GM18873 (cell line): ENCODE measurements at regions not wholly inside any gene's neighbourhood (a gene's known extent, or its start where the extent isn't known, plus 50 kb on each side); places are given as distances from the start of the nearest gene placed in this dataset.

ENCODE experiments used
- ATAC-seq: cut with Tn5 transposase; IDR thresholded peaks from one replicate; pipeline ENCODE4 v1.9.1; 2021; ENCODE audit warnings: mild to moderate bottlenecking, moderate library complexity, moderate number of reproducible peaks; ENCODE audit not compliant: unreplicated experiment, low FRiP score

- ATAC-seq, result no peak
Measured at GRCh38 chr14:85301506-85301905, 228.4 kb upstream of the FLRT2 start.

- ATAC-seq, result no peak
Measured at GRCh38 chr14:85306024-85306423, 223.9 kb upstream of the FLRT2 start.

DNA sequence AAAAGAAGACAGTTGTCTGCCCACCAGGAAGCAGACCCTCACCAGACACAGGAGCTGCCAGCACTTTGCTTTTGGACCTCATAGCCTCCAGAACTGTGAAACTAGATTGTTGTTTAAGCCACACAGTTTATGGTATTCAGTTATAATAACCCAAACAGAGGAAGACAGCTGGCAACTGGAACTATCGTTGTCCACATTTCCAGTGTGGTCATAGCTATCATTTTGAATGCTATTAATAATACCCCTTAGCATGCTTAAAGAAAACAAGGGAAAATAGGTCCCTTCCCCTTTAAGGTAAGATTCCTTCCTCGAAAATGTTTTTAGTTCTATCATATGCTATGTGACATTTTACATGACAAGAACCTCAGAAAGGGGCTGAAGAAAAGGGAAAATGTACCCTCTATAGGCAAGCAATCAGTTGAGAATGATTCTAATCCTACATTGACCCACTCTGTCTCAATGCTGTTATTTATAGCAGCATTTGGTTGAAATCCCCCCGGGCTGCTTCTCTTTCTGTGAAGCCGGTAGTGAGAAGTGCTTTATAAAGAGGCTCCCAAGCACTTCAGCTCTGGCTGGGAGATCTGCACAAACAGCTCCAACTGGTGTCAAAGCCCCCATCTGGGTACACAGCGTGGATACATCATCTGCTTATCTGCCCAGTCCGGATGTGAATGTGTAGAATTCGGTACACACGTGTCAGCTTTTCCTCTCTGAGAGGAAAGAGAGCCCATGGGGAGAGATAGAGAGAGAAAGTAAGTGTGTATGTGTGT, 221.2 kb upstream of the FLRT2 start:
- no peak for ATAC-seq

GRCh38 chr14:85310491-85311272, 219.3 kb upstream of the FLRT2 start:
- no peak for ATAC-seq

GRCh38 chr14:85313560-85314207, 216.3 kb upstream of the FLRT2 start:
- ATAC-seq, result no peak

DNA sequence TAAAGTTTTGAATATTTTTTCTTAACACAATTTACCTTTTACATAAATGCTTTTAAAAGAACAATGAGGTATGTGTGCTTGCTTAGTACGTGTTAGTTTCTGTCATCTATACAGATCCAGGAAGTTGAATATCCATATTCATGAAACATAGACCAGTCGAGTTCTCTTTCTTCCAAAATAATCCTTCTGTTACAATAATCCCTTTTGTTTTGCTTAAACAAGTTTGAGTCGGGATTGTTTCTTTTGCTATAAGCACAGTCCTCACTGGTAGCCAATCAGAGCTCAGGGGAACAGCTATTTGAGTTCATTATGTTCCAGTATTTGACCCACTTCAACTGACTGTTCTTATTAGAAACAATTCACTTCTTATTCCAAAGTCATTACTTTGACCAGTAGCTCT, 214.7 kb upstream of the FLRT2 start:
- ATAC-seq, result no peak

DNA sequence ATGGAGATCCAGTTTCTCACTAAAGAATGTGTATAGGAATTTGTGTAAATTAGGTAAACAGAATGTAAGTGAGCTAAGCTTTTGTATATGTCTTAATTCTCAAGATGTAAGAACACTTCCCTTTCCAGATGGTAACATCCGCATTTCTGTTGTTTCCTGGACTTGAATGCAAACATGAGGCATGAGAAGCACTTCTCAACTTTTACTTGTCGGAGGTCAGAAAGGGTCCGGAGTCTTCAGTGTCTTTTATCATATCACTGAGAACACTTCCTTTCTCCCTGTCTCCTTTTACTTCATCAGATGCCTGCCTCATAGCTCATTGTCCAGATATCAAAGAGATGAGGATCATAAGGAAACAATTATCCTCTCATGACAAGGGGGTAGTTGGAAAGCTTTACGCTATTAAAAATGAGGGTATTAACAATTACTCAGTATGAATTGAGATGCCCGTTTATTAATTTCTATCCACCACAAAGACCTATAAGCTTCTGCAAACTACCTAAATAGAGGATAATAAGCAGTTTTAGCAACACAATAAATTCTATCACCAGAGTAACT, 214.1 kb upstream of the FLRT2 start:
- no peak for ATAC-seq

DNA sequence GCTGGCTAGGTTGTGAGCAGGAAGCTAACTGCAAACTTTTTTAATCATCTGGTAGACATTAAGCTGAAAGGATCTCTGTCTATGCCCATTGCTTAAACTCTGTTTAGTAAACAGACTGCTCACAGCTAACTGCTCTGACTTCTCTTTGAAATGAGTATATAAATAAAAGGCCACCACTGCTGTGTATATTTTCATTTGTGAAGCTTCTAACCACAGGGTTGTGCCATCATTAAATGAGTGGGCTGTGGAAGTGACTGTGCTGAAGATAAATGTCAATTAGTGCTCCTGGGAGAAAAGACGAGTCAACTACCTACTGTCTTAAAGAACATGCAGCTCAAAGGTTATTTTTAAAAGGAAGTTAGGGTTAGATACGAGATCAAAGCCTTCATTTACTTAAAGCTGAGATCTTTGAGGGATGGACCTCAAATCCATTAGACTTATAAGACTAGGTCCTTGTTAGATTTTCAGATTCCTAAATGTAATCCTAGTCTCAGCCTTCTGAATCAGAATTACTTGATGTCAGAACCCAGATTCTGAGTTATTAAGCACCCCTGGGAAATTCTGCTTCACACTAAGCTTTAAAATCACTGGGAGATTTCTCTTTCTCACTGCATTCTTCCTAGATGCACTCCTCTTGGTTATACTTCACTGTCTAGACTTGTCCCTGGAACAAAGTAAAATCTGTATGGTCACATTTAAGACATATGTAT, 213.1 kb upstream of the FLRT2 start:
- ATAC-seq, result no peak

- no peak for ATAC-seq
Measured at GRCh38 chr14:85317491-85318021, 212.4 kb upstream of the FLRT2 start.

DNA sequence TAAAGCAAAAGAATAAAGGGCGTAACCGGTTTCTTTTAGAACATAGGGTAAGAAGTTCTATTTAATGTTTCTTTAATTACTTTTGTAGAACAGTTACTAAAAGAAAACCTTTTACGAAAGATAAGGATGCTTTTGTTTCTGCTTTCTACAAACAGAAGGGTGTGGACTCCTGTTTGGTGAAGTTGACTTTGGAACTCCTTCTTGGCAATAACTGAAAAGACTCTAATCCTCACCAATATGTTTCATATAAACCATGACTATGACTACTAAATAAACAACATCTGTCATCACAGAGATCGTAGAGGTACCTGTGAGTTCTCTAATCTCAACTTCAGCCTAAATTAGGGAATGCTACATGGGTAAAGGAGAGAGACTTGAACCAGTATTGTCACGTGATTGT, 210.8 kb upstream of the FLRT2 start:
- ATAC-seq, result no peak

GRCh38 chr14:85319998-85320630, 209.8 kb upstream of the FLRT2 start:
- no peak for ATAC-seq

DNA sequence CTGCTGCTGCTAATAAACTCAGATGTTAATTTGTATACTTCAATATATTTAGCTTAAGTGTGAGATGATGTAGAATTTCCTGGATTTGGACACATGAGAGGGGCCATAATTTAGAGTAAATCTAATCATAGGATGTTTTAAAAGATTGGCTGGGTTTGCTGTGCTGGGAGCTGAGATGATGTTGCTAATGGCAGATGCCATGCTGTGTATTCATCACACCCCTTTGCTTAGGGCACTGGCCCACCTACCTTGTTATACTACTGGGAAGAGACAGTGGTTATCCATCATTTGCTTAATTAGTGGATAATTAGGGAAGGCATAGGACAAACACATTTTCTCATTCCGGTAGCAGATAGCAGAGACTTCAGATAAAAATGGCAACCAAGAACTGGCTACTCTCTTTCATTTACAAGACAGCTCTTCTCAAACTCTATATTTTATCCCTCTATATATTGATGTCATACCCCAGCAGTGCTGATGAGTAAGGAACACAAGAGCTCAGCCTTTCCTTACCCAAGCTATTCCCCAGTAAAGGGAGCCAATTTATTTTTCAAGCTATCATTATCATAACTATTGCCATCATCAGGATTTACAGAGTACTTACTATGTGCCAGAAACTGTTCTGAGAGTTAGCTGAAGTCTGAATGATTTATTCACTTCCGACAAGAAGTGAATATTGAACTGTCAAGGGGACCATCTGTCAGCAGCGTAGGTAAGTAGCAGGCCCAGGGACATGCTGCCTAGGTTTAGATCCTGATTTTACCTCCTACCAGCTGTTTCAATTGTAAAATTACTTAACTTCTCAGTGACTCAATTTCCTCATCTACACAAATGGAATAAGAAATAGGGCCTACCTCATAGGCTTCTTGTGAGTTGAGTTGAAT, 204.6 kb upstream of the FLRT2 start:
- ATAC-seq, result no peak

DNA sequence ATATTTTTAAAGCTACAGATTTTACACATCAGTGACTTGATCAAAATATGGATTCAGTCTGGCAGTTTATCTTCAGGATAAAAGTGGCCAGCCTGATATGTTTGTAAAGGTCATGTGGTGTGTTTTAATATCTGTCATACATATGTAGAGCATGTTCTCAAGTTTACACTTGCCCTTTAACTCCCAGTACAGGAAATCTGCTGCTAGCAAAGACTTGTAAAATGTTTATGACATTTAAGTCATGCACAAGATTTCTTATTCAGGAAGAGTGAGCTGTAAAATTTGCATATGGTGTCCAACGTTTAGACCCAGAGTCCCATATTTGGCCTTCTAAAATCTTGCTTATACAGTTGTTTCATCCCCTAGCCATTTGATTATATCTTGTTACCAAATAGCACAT, 197.5 kb upstream of the FLRT2 start:
- no peak for ATAC-seq

DNA sequence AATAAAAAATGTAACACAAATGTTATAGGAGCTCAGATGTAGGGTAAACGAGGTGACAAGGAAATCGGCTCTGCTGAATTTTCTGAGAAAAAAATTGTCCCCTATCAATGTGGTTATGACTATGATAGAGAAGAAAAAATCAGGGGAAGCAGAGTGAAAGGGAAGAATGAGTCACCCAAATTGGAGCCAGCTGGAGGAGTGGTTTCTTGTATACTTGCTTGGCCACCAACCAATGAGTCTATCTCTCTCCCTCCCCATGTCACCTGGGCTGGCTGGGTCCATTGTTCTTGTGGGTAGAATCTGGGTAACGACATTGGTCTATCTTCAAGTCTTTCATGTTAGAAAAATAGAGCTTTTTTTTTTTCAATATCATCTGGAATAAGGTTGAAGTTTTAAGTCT, 196.6 kb upstream of the FLRT2 start:
- no peak for ATAC-seq

- ATAC-seq, result no peak
Measured at GRCh38 chr14:85333841-85334240, 196.1 kb upstream of the FLRT2 start.

GRCh38 chr14:85334316-85334715, 195.6 kb upstream of the FLRT2 start:
- ATAC-seq, result no peak

- ATAC-seq, result no peak
Measured at GRCh38 chr14:85336257-85336656, 193.7 kb upstream of the FLRT2 start.

- ATAC-seq, result no peak
Measured at GRCh38 chr14:85336817-85337216, 193.1 kb upstream of the FLRT2 start.

GRCh38 chr14:85338895-85339294, 191.0 kb upstream of the FLRT2 start:
- no peak for ATAC-seq
